ENCODE measurements at regions not wholly inside any gene's neighbourhood (a gene's known extent, or its start where the extent isn't known, plus 50 kb on each side); places are given as distances from the start of the nearest gene placed in this dataset.

- no CpG with 5 or more reads among the region's 9 CpGs for WGBS (ENCODE audit: extremely low coverage, insufficient coverage, insufficient read length)
- H3K36me3 ChIP-seq (ENCODE audit: control insufficient read depth in 1 of 2, insufficient read depth in 2 of 2, low read length in 2 of 2): no peaks in the 10 kb centered on the region
- no peaks in the 10 kb centered on the region for H3K27me3 ChIP-seq (ENCODE audit: insufficient read depth, low read length)
These were observed 102.8 kb upstream of the NUDT4 start for GRCh38 chr12:93274937-93275336.

GRCh38 chr12:93275589-93275988 is 102.1 kb upstream of the NUDT4 start:
- H3K9ac ChIP-seq (ENCODE audit: low read length): no peak overlapping the region
- H3K27ac ChIP-seq (ENCODE audit: low read depth, low read length): no peak overlapping the region
- no peak for DNase-seq
- H2AK5ac ChIP-seq (ENCODE audit: low read length): no peak overlapping the region
- H3K36me3 ChIP-seq (ENCODE audit: control insufficient read depth in 1 of 2, insufficient read depth in 2 of 2, low read length in 2 of 2): no peaks in the 10 kb centered on the region
- H3K14ac ChIP-seq (ENCODE audit: low read length): no peak overlapping the region
- H4K12ac ChIP-seq (ENCODE audit: low read depth, low read length): no peak overlapping the region
- H2BK5ac ChIP-seq (ENCODE audit: low read depth, low read length, poor library complexity): no peak overlapping the region
- no peak overlapping the region for H3K4ac ChIP-seq (ENCODE audit: low read depth, low read length)
- no peak overlapping the region for H4K8ac ChIP-seq (ENCODE audit: low read depth, low read length)
- no peaks in the 10 kb centered on the region for H3K4me1 ChIP-seq (ENCODE audit: control insufficient read depth in 1 of 2, insufficient read depth in 2 of 2, low read length in 2 of 2)
- H3K79me1 ChIP-seq (ENCODE audit: low read length): no peaks in the 10 kb centered on the region
- no CpG with 5 or more reads among the region's 7 CpGs for WGBS (ENCODE audit: extremely low coverage, insufficient coverage, insufficient read length)
- H3K18ac ChIP-seq (ENCODE audit: low read length): no peak overlapping the region
- H3K23ac ChIP-seq (ENCODE audit: low read length): no peak overlapping the region
- no peak overlapping the region for H3K4me3 ChIP-seq (ENCODE audit: low read depth, low read length)
- peaks cover 1% of the 10 kb centered on the region for H3K9me3 ChIP-seq (ENCODE audit: insufficient read depth, low read depth, low read length)
- H2BK120ac ChIP-seq (ENCODE audit: insufficient read depth, low read length, poor library complexity): no peak overlapping the region
- no peaks in the 10 kb centered on the region for H3K27me3 ChIP-seq (ENCODE audit: insufficient read depth, low read length)
- H3K79me2 ChIP-seq (ENCODE audit: control insufficient read depth, insufficient read depth, low read length, poor library complexity): no peaks in the 10 kb centered on the region
- H2BK12ac ChIP-seq (ENCODE audit: low read length): no peak overlapping the region
- H2AFZ ChIP-seq (ENCODE audit: insufficient read depth, low read length, poor library complexity): no peak overlapping the region
- no peak overlapping the region for H4K91ac ChIP-seq (ENCODE audit: low read depth, low read length)
- H3K4me2 ChIP-seq (ENCODE audit: low read length): no peak overlapping the region

More at GRCh38 chr12:93274937-93275336, 102.8 kb upstream of the NUDT4 start:
- H3K14ac ChIP-seq (ENCODE audit: low read length): no peak overlapping the region
- H2BK120ac ChIP-seq (ENCODE audit: insufficient read depth, low read length, poor library complexity): no peak overlapping the region
- H2AK5ac ChIP-seq (ENCODE audit: low read length): no peak overlapping the region
- no peak for DNase-seq
- H3K9me3 ChIP-seq (ENCODE audit: insufficient read depth, low read depth, low read length): peaks cover 1% of the 10 kb centered on the region
- H3K23ac ChIP-seq (ENCODE audit: low read length): no peak overlapping the region
- no peak overlapping the region for H2BK12ac ChIP-seq (ENCODE audit: low read length)
- no peaks in the 10 kb centered on the region for H3K79me2 ChIP-seq (ENCODE audit: control insufficient read depth, insufficient read depth, low read length, poor library complexity)
- no peaks in the 10 kb centered on the region for H3K79me1 ChIP-seq (ENCODE audit: low read length)
- no peak overlapping the region for H4K91ac ChIP-seq (ENCODE audit: low read depth, low read length)
- no peak overlapping the region for H3K4me2 ChIP-seq (ENCODE audit: low read length)
- no peak overlapping the region for H4K8ac ChIP-seq (ENCODE audit: low read depth, low read length)
- no peak overlapping the region for H4K12ac ChIP-seq (ENCODE audit: low read depth, low read length)
- no peak overlapping the region for H3K4ac ChIP-seq (ENCODE audit: low read depth, low read length)
- no peaks in the 10 kb centered on the region for H3K4me1 ChIP-seq (ENCODE audit: control insufficient read depth in 1 of 2, insufficient read depth in 2 of 2, low read length in 2 of 2)
- no peak overlapping the region for H2BK5ac ChIP-seq (ENCODE audit: low read depth, low read length, poor library complexity)
- H3K27ac ChIP-seq (ENCODE audit: low read depth, low read length): no peak overlapping the region
- H3K18ac ChIP-seq (ENCODE audit: low read length): no peak overlapping the region
- no peak overlapping the region for H3K4me3 ChIP-seq (ENCODE audit: low read depth, low read length)
- no peak overlapping the region for H3K9ac ChIP-seq (ENCODE audit: low read length)
- H2AFZ ChIP-seq (ENCODE audit: insufficient read depth, low read length, poor library complexity): no peak overlapping the region

GRCh38 chr12:93279565-93280412 is 97.9 kb upstream of the NUDT4 start:
- no peaks in the 10 kb centered on the region for H3K27me3 ChIP-seq (ENCODE audit: insufficient read depth, low read length)
- H4K12ac ChIP-seq (ENCODE audit: low read depth, low read length): no peak overlapping the region
- no peak overlapping the region for H2BK5ac ChIP-seq (ENCODE audit: low read depth, low read length, poor library complexity)
- no peak overlapping the region for H3K18ac ChIP-seq (ENCODE audit: low read length)
- H3K14ac ChIP-seq (ENCODE audit: low read length): no peak overlapping the region
- H2AK5ac ChIP-seq (ENCODE audit: low read length): no peak overlapping the region
- no peak overlapping the region for H2BK12ac ChIP-seq (ENCODE audit: low read length)
- H3K4me1 ChIP-seq (ENCODE audit: control insufficient read depth in 1 of 2, insufficient read depth in 2 of 2, low read length in 2 of 2): no peaks in the 10 kb centered on the region
- H3K9ac ChIP-seq (ENCODE audit: low read length): no peak overlapping the region
- H3K27ac ChIP-seq (ENCODE audit: low read depth, low read length): no peak overlapping the region
- H3K4me3 ChIP-seq (ENCODE audit: low read depth, low read length): no peak overlapping the region
- H3K23ac ChIP-seq (ENCODE audit: low read length): no peak overlapping the region
- H3K9me3 ChIP-seq (ENCODE audit: insufficient read depth, low read depth, low read length): peaks cover 1% of the 10 kb centered on the region
- H4K8ac ChIP-seq (ENCODE audit: low read depth, low read length): no peak overlapping the region
- H3K36me3 ChIP-seq (ENCODE audit: control insufficient read depth in 1 of 2, insufficient read depth in 2 of 2, low read length in 2 of 2): no peaks in the 10 kb centered on the region
- peaks cover 2% of the 10 kb centered on the region for H3K79me1 ChIP-seq (ENCODE audit: low read length)
- no peak overlapping the region for H2AFZ ChIP-seq (ENCODE audit: insufficient read depth, low read length, poor library complexity)
- no peak overlapping the region for H2BK120ac ChIP-seq (ENCODE audit: insufficient read depth, low read length, poor library complexity)
- no CpG with 5 or more reads among the region's 2 CpGs for WGBS (ENCODE audit: extremely low coverage, insufficient coverage, insufficient read length)
- H4K91ac ChIP-seq (ENCODE audit: low read depth, low read length): no peak overlapping the region
- no peak overlapping the region for H3K4me2 ChIP-seq (ENCODE audit: low read length)
- H3K4ac ChIP-seq (ENCODE audit: low read depth, low read length): no peak overlapping the region
- DNase-seq: peak in 1 of 2 donors; percentile 23
- no peaks in the 10 kb centered on the region for H3K79me2 ChIP-seq (ENCODE audit: control insufficient read depth, insufficient read depth, low read length, poor library complexity)

- no CpG with 5 or more reads among the region's 3 CpGs for WGBS (ENCODE audit: extremely low coverage, insufficient coverage, insufficient read length)
- H3K4ac ChIP-seq (ENCODE audit: low read depth, low read length): no peak overlapping the region
- no peak for DNase-seq
These were observed 90.6 kb upstream of the NUDT4 start for GRCh38 chr12:93287149-93287548.

More at GRCh38 chr12:93287149-93287548, 90.6 kb upstream of the NUDT4 start:
- no peaks in the 10 kb centered on the region for H3K9me3 ChIP-seq (ENCODE audit: insufficient read depth, low read depth, low read length)
- no peak overlapping the region for H3K23ac ChIP-seq (ENCODE audit: low read length)
- no peak overlapping the region for H2BK120ac ChIP-seq (ENCODE audit: insufficient read depth, low read length, poor library complexity)
- H3K27me3 ChIP-seq (ENCODE audit: insufficient read depth, low read length): no peaks in the 10 kb centered on the region
- no peaks in the 10 kb centered on the region for H3K36me3 ChIP-seq (ENCODE audit: control insufficient read depth in 1 of 2, insufficient read depth in 2 of 2, low read length in 2 of 2)
- no peak overlapping the region for H2BK12ac ChIP-seq (ENCODE audit: low read length)
- no peaks in the 10 kb centered on the region for H3K79me2 ChIP-seq (ENCODE audit: control insufficient read depth, insufficient read depth, low read length, poor library complexity)
- H3K27ac ChIP-seq (ENCODE audit: low read depth, low read length): no peak overlapping the region
- no peak overlapping the region for H4K91ac ChIP-seq (ENCODE audit: low read depth, low read length)
- H4K12ac ChIP-seq (ENCODE audit: low read depth, low read length): no peak overlapping the region
- H4K8ac ChIP-seq (ENCODE audit: low read depth, low read length): no peak overlapping the region
- H2BK5ac ChIP-seq (ENCODE audit: low read depth, low read length, poor library complexity): no peak overlapping the region
- no peak overlapping the region for H3K14ac ChIP-seq (ENCODE audit: low read length)
- no peak overlapping the region for H3K4me3 ChIP-seq (ENCODE audit: low read depth, low read length)
- peaks cover 2% of the 10 kb centered on the region for H3K79me1 ChIP-seq (ENCODE audit: low read length)
- no peak overlapping the region for H3K4me2 ChIP-seq (ENCODE audit: low read length)
- H2AK5ac ChIP-seq (ENCODE audit: low read length): no peak overlapping the region
- peaks cover 0 to 2% of the 10 kb centered on the region in 2 experiments for H3K4me1 ChIP-seq (ENCODE audit: control insufficient read depth in 1 of 2, insufficient read depth in 2 of 2, low read length in 2 of 2)
- H2AFZ ChIP-seq (ENCODE audit: insufficient read depth, low read length, poor library complexity): no peak overlapping the region
- no peak overlapping the region for H3K18ac ChIP-seq (ENCODE audit: low read length)
- H3K9ac ChIP-seq (ENCODE audit: low read length): no peak overlapping the region
